NCI-H526 (cell line): ENCODE measurements at regions not wholly inside any gene's neighbourhood (a gene's known extent, or its start where the extent isn't known, plus 50 kb on each side); places are given as distances from the start of the nearest gene placed in this dataset.
A peak's percentile ranks its signal among the peaks of the same experiment; 100 is the strongest.
"Not testable (repeated sequence)": the region's sequence is repeated elsewhere in the genome, so short reads cannot be mapped to it uniquely, and the experiment has no call there.

ENCODE experiments used
- DNase-seq, 2 experiments: peaks; one replicate each; lab custom pipeline; 2025; lab: John Stamatoyannopoulos, UW

GRCh38 chr11:38582151-38582550 lies 1984.1 kb upstream of the RAG2 start:
- no peak for DNase-seq

GRCh38 chr11:38577769-38578168 lies 1979.7 kb upstream of the RAG2 start:
- no peak for DNase-seq

- DNase-seq: no peak
Measured at GRCh38 chr11:38562562-38562961, 1964.5 kb upstream of the RAG2 start.

GRCh38 chr11:38553148-38553547 lies 1955.1 kb upstream of the RAG2 start:
- no peak for DNase-seq

- DNase-seq: no peak
Measured at GRCh38 chr11:38547462-38547861, 1949.4 kb upstream of the RAG2 start.

- DNase-seq: no peak
Measured at GRCh38 chr11:38543986-38544385, 1946.0 kb upstream of the RAG2 start.

- DNase-seq: no peak
Measured at GRCh38 chr11:38543311-38543710, 1945.3 kb upstream of the RAG2 start.

- no peak for DNase-seq
Measured at GRCh38 chr11:38538866-38539680, 1941.0 kb upstream of the RAG2 start.

GRCh38 chr11:38530226-38530625 lies 1932.2 kb upstream of the RAG2 start:
- no peak for DNase-seq

GRCh38 chr11:38524945-38525344 lies 1926.9 kb upstream of the RAG2 start:
- DNase-seq: no peak

- DNase-seq: no peak
Measured at GRCh38 chr11:38517991-38518390, 1920.0 kb upstream of the RAG2 start.

- DNase-seq: not testable (repeated sequence)
Measured at GRCh38 chr11:38512830-38513229, 1914.8 kb upstream of the RAG2 start.

- DNase-seq: no peak
Measured at GRCh38 chr11:38510041-38510440, 1912.0 kb upstream of the RAG2 start.

- DNase-seq: no peak
Measured at GRCh38 chr11:38503876-38504275, 1905.8 kb upstream of the RAG2 start.

GRCh38 chr11:38498721-38499120 lies 1900.7 kb upstream of the RAG2 start:
- no peak for DNase-seq

GRCh38 chr11:38491986-38492385 lies 1894.0 kb upstream of the RAG2 start:
- DNase-seq: no peak

GRCh38 chr11:38481391-38481790 lies 1883.4 kb upstream of the RAG2 start:
- DNase-seq: peak in 1 of 2 experiments; percentile 4

- no peak for DNase-seq
Measured at GRCh38 chr11:38476808-38477575, 1879.0 kb upstream of the RAG2 start.

- DNase-seq: no peak
Measured at GRCh38 chr11:38461751-38462150, 1863.7 kb upstream of the RAG2 start.

- no peak for DNase-seq
Measured at GRCh38 chr11:38460896-38461295, 1862.9 kb upstream of the RAG2 start.

GRCh38 chr11:38460429-38460828 lies 1862.4 kb upstream of the RAG2 start:
- no peak for DNase-seq

GRCh38 chr11:38456371-38456770 lies 1858.3 kb upstream of the RAG2 start:
- no peak for DNase-seq

GRCh38 chr11:38448284-38448683 lies 1850.2 kb upstream of the RAG2 start:
- DNase-seq: no peak
